GM23248 (cell line): ENCODE measurements at regions not wholly inside any gene's neighbourhood (a gene's known extent, or its start where the extent isn't known, plus 50 kb on each side); places are given as distances from the start of the nearest gene placed in this dataset.

ENCODE experiments used
- DNase-seq: peaks from one replicate; pipeline ENCODE4 v3.0.0-alpha.2; 2015
- H2AFZ ChIP-seq: fragments of 200-600 bp; sonication (generic); 2 replicates; pipeline ENCODE4 v1.6.1; 2016; ENCODE audit warnings: antibody characterized with exemption
- H3F3A ChIP-seq: fragments of 200-600 bp; sonication (generic); 2 replicates; pipeline ENCODE4 v1.6.1; 2016; ENCODE audit warnings: mild to moderate bottlenecking, antibody characterized with exemption, mixed run types; ENCODE audit not compliant: insufficient read depth
- H3K27ac ChIP-seq: fragments of 200-600 bp; sonication (generic); 2 replicates; pipeline ENCODE4 v1.5.1; 2016; ENCODE audit warnings: mild to moderate bottlenecking
- H3K27me3 ChIP-seq: fragments of 200-600 bp; sonication (generic); replicated peaks from 2 replicates; pipeline ENCODE4 v1.6.1; 2016; ENCODE audit warnings: mild to moderate bottlenecking; ENCODE audit not compliant: insufficient read depth
- H3K36me3 ChIP-seq: fragments of 200-600 bp; sonication (generic); 2 replicates; pipeline ENCODE4 v1.6.1; 2016; ENCODE audit warnings: low read depth, mild to moderate bottlenecking
- H3K4me1 ChIP-seq: fragments of 200-600 bp; sonication (generic); 2 replicates; pipeline ENCODE4 v1.6.1; 2016; ENCODE audit warnings: mild to moderate bottlenecking; ENCODE audit not compliant: insufficient read depth
- H3K4me2 ChIP-seq: fragments of 200-600 bp; sonication (generic); one replicate; pipeline ENCODE4 v1.6.1; 2016; ENCODE audit warnings: mild to moderate bottlenecking; ENCODE audit not compliant: unreplicated experiment
- H3K4me3 ChIP-seq: fragments of 200-600 bp; sonication (generic); 2 replicates; pipeline ENCODE4 v1.5.1; 2016; ENCODE audit warnings: mild to moderate bottlenecking
- H3K79me2 ChIP-seq: fragments of 200-600 bp; sonication (generic); 2 replicates; pipeline ENCODE4 v1.6.1; 2016; ENCODE audit warnings: mild to moderate bottlenecking; ENCODE audit not compliant: insufficient read depth
- H3K9ac ChIP-seq: fragments of 200-600 bp; sonication (generic); 2 replicates; pipeline ENCODE4 v1.6.1; 2016; ENCODE audit warnings: mild to moderate bottlenecking
- H3K9me2 ChIP-seq: fragments of 200-600 bp; sonication (generic); 2 replicates; pipeline ENCODE4 v1.6.1; 2016; ENCODE audit warnings: mixed run types, mild to moderate bottlenecking, moderate library complexity; ENCODE audit not compliant: insufficient read depth
- H3K9me3 ChIP-seq: fragments of 200-600 bp; sonication (generic); one replicate; pipeline ENCODE4 v1.6.1; 2017; ENCODE audit warnings: low read depth
- H4K20me1 ChIP-seq: fragments of 200-600 bp; sonication (generic); 2 replicates; pipeline ENCODE4 v1.6.0; 2016; ENCODE audit not compliant: insufficient read depth
- EZH2 ChIP-seq: fragments of 200-600 bp; sonication (generic); IDR thresholded peaks from 2 replicates; pipeline ENCODE4 v1.6.1; 2018; ENCODE audit warnings: antibody characterized with exemption, mild to moderate bottlenecking; ENCODE audit not compliant: insufficient read depth, poor library complexity, severe bottlenecking
- EZH2phosphoT487 ChIP-seq: fragments of 200-600 bp; sonication (generic); IDR thresholded peaks from 2 replicates; pipeline ENCODE4 v1.6.1; 2018; ENCODE audit warnings: antibody characterized with exemption, moderate library complexity, mild to moderate bottlenecking, low read depth; ENCODE audit not compliant: insufficient read depth
- WGBS, 2 experiments: methylation state at CpG; one replicate each; pipeline ENCODE4 v1.1.6; 2015 to 2017; ENCODE audit warnings: low lambda C conversion rate in 2 of 2, low coverage in 1 of 2; ENCODE audit errors: missing lambda C conversion rate in 2 of 2; 5-methylcytosine and 5-hydroxymethylcytosine counted together
- in situ Hi-C: fragments of 300-500 bp; cut with MboI; formaldehyde crosslinking; loops from 2 replicates; pipeline ENCODE4 v1.15.0; 2020

GRCh38 chr15:47954196-47954595 lies 166.6 kb upstream of the SLC24A5 start:
- no peaks in the 10 kb centered on the region for H3K9me3 ChIP-seq
- no peak overlapping the region for H3K4me3 ChIP-seq

GRCh38 chr15:47955021-47955420 lies 165.8 kb upstream of the SLC24A5 start:
- Histone ChIP-seq H3K9me2 (no peaks in the 10 kb centered on the region; the same call in 1 of the 2 replicates), H3K4me2 (no peak overlapping the region), H3K27ac (no peak overlapping the region), H3K27me3 (no peaks in the 10 kb centered on the region), H3K4me1 (no peaks in the 10 kb centered on the region), H3K36me3 (no peaks in the 10 kb centered on the region), H3F3A (no peaks in the 10 kb centered on the region), H3K79me2 (no peaks in the 10 kb centered on the region), H4K20me1 (no peaks in the 10 kb centered on the region), H2AFZ (no peak overlapping the region), H3K9me3 (no peaks in the 10 kb centered on the region), H3K4me3 (no peak overlapping the region), H3K9ac (no peak overlapping the region)
- DNase-seq, result no peak
- 1 to 3% methylated on average over 4 of the region's 4 CpGs for WGBS, 2 experiments
- in situ Hi-C loops, result no loop called here
- TF ChIP-seq EZH2phosphoT487, result no peak
- TF ChIP-seq EZH2, result no peak

More at GRCh38 chr15:47954196-47954595, 166.6 kb upstream of the SLC24A5 start:
- H4K20me1 ChIP-seq, result no peaks in the 10 kb centered on the region
- H3K4me1 ChIP-seq, result no peaks in the 10 kb centered on the region
- no peak for DNase-seq
- H3K36me3 ChIP-seq, result no peaks in the 10 kb centered on the region
- in situ Hi-C loops, result no loop called here
- H3K27ac ChIP-seq, result no peak overlapping the region
- H3F3A ChIP-seq, result no peaks in the 10 kb centered on the region
- TF ChIP-seq EZH2 (no peak), EZH2phosphoT487 (no peak)
- no peak overlapping the region for H2AFZ ChIP-seq
- H3K27me3 ChIP-seq, result no peaks in the 10 kb centered on the region
- H3K79me2 ChIP-seq, result no peaks in the 10 kb centered on the region
- WGBS, 2 experiments, result 0 to 2% methylated on average over 3 of the region's 3 CpGs
- H3K9me2 ChIP-seq, result no peaks in the 10 kb centered on the region; the same call in 1 of the 2 replicates
- H3K9ac ChIP-seq, result no peak overlapping the region
- no peak overlapping the region for H3K4me2 ChIP-seq

- H3K4me3 ChIP-seq, result no peak overlapping the region
- no peaks in the 10 kb centered on the region for H3K27me3 ChIP-seq
- no peaks in the 10 kb centered on the region for H3K9me3 ChIP-seq
- H4K20me1 ChIP-seq, result no peaks in the 10 kb centered on the region
- H3K9me2 ChIP-seq, result no peaks in the 10 kb centered on the region
- no peaks in the 10 kb centered on the region for H3K36me3 ChIP-seq
- H3K9ac ChIP-seq, result no peak overlapping the region
- in situ Hi-C loops, result no loop called here
- no peak for TF ChIP-seq EZH2phosphoT487
- TF ChIP-seq EZH2, result no peak
- no peaks in the 10 kb centered on the region for H3K79me2 ChIP-seq
- H3K4me1 ChIP-seq, result no peaks in the 10 kb centered on the region
- no peak overlapping the region for H3K27ac ChIP-seq
- WGBS, 2 experiments, result 36 to 41% methylated on average over 5 of the region's 5 CpGs
- no peaks in the 10 kb centered on the region for H3F3A ChIP-seq
- H3K4me2 ChIP-seq, result no peak overlapping the region
- DNase-seq, result no peak
- no peak overlapping the region for H2AFZ ChIP-seq
Observed at GRCh38 chr15:47959617-47960413, 161.0 kb upstream of the SLC24A5 start.

- no peak for TF ChIP-seq EZH2
- no peak for TF ChIP-seq EZH2phosphoT487
- no peaks in the 10 kb centered on the region for H3K79me2 ChIP-seq
- DNase-seq, result no peak
- H2AFZ ChIP-seq, result no peak overlapping the region
- WGBS, 2 experiments, result 62 to 63% methylated on average over 9 of the region's 9 CpGs
- H3K4me2 ChIP-seq, result no peak overlapping the region
- H3K27me3 ChIP-seq, result no peaks in the 10 kb centered on the region
- in situ Hi-C loops, result no loop called here
- H4K20me1 ChIP-seq, result no peaks in the 10 kb centered on the region
- H3K9me2 ChIP-seq, result no peaks in the 10 kb centered on the region
- no peaks in the 10 kb centered on the region for H3F3A ChIP-seq
- no peak overlapping the region for H3K4me3 ChIP-seq
- no peaks in the 10 kb centered on the region for H3K4me1 ChIP-seq
- no peak overlapping the region for H3K9ac ChIP-seq
- H3K9me3 ChIP-seq, result no peaks in the 10 kb centered on the region
- no peaks in the 10 kb centered on the region for H3K36me3 ChIP-seq
- no peak overlapping the region for H3K27ac ChIP-seq
Observed at GRCh38 chr15:47961401-47962090, 159.2 kb upstream of the SLC24A5 start.
